IMR-90 (cell line): ENCODE measurements at regions not wholly inside any gene's neighbourhood (a gene's known extent, or its start where the extent isn't known, plus 50 kb on each side); places are given as distances from the start of the nearest gene placed in this dataset.

Experiments used
- ATAC-seq: fragments of 200-7000 bp; cut with Tn5 transposase; 2 replicates; pipeline ENCODE4 v1.9.1; 2020; ENCODE audit warnings: low read depth, mild to moderate bottlenecking, moderate library complexity
- BruUV-seq: library from RNA; stranded (reverse); fragments of 400-500 nt; replicated peaks from 2 replicates; lab custom pipeline; 2021; lab: Mats Ljungman, UMichigan
- CTCF ChIA-PET: fragments of 300-600 bp; formaldehyde crosslinking; extraction: SDS; loops from one replicate; lab custom pipeline; 2021; ENCODE audit warnings: antibody characterized with exemption; lab: Yijun Ruan, JAX
- POLR2A ChIA-PET: fragments of 300-600 bp; sonication (Branson Sonifier 250); formaldehyde crosslinking; loops from one replicate; lab custom pipeline; 2022; ENCODE audit warnings: antibody characterized with exemption; ENCODE audit not compliant: unreplicated experiment; lab: Charles Lee
- DNase-seq: peaks from one replicate; pipeline ENCODE4 v3.0.0; 2013
- H2AFZ ChIP-seq: replicated peaks from 2 replicates; pipeline ENCODE3; 2013; ENCODE audit warnings: low read length, mild to moderate bottlenecking; ENCODE audit not compliant: poor library complexity
- H2AK5ac ChIP-seq: 2 replicates; pipeline ENCODE4 v1.6.1; 2013; ENCODE audit warnings: low read depth, low read length, inconsistent platforms
- H2AK9ac ChIP-seq: replicated peaks from 2 replicates; pipeline ENCODE3; 2013; ENCODE audit warnings: mild to moderate bottlenecking, low read depth, low read length, moderate library complexity; ENCODE audit not compliant: poor library complexity
- H2BK120ac ChIP-seq: 2 replicates; pipeline ENCODE4 v1.6.1; 2013; ENCODE audit warnings: low read depth, low read length, inconsistent platforms
- H2BK15ac ChIP-seq: 3 replicates; pipeline ENCODE4 v1.6.1; 2013; ENCODE audit warnings: low read depth, low read length, inconsistent platforms
- H2BK20ac ChIP-seq: 2 replicates; pipeline ENCODE4 v1.6.1; 2013; ENCODE audit warnings: low read depth, mild to moderate bottlenecking, inconsistent platforms, low read length, moderate library complexity
- H2BK5ac ChIP-seq: 2 replicates; pipeline ENCODE4 v1.6.1; 2013; ENCODE audit warnings: mild to moderate bottlenecking, low read depth, low read length, inconsistent platforms; ENCODE audit not compliant: poor library complexity, severe bottlenecking
- H3K14ac ChIP-seq: replicated peaks from 2 replicates; pipeline ENCODE4 v1.6.1; 2013; ENCODE audit warnings: low read depth, low read length, inconsistent platforms
- H3K18ac ChIP-seq: 2 replicates; pipeline ENCODE4 v1.6.1; 2013; ENCODE audit warnings: low read depth, low read length, control low read depth
- H3K23ac ChIP-seq: 2 replicates; pipeline ENCODE4 v1.6.1; 2013; ENCODE audit warnings: low read depth, low read length, inconsistent platforms
- H3K27ac ChIP-seq: 2 replicates; pipeline ENCODE4 v1.5.1; 2013; ENCODE audit warnings: mild to moderate bottlenecking, control low read depth, low read length; ENCODE audit not compliant: insufficient read depth
- H3K27me3 ChIP-seq: 2 replicates; pipeline ENCODE4 v1.6.1; 2013; ENCODE audit warnings: low read length; ENCODE audit not compliant: control insufficient read depth, insufficient read depth
- H3K36me3 ChIP-seq: 2 replicates; pipeline ENCODE4 v1.6.1; 2013; ENCODE audit warnings: low read length, mixed read lengths; ENCODE audit not compliant: control insufficient read depth, insufficient read depth
- H3K4ac ChIP-seq: 2 replicates; pipeline ENCODE4 v1.6.1; 2013; ENCODE audit warnings: low read depth, low read length, inconsistent platforms
- H3K4me1 ChIP-seq: 2 replicates; pipeline ENCODE4 v1.6.1; 2013; ENCODE audit warnings: low read length, mixed read lengths; ENCODE audit not compliant: control insufficient read depth, insufficient read depth
- H3K4me2 ChIP-seq: 2 replicates; pipeline ENCODE4 v1.6.1; 2013; ENCODE audit warnings: low read depth, mild to moderate bottlenecking, control low read depth, low read length, moderate library complexity
- H3K4me3 ChIP-seq: 2 replicates; pipeline ENCODE4 v1.5.1; 2013; ENCODE audit warnings: low read depth, mild to moderate bottlenecking, control low read depth, low read length, moderate library complexity; ENCODE audit not compliant: insufficient read depth
- H3K56ac ChIP-seq: 2 replicates; pipeline ENCODE4 v1.6.1; 2013; ENCODE audit warnings: low read length, inconsistent platforms; ENCODE audit not compliant: insufficient read depth; ENCODE audit errors: extremely low read depth
- H3K79me1 ChIP-seq, 2 experiments: 2 replicates each; pipeline ENCODE4 v1.6.1; 2013; ENCODE audit warnings: low read length in 2 of 2, inconsistent platforms in 1 of 2, low read depth in 1 of 2
- H3K9ac ChIP-seq: 2 replicates; pipeline ENCODE4 v1.6.1; 2013; ENCODE audit warnings: low read depth, low read length, control low read depth
- H3K9me1 ChIP-seq: 2 replicates; pipeline ENCODE4 v1.6.1; 2013; ENCODE audit warnings: low read length, inconsistent platforms; ENCODE audit not compliant: insufficient read depth
- H3K9me3 ChIP-seq: 2 replicates; pipeline ENCODE4 v1.6.1; 2013; ENCODE audit warnings: low read length; ENCODE audit not compliant: control insufficient read depth, insufficient read depth
- H4K20me1 ChIP-seq: 2 replicates; pipeline ENCODE4 v1.6.1; 2013; ENCODE audit warnings: low read length, inconsistent platforms; ENCODE audit not compliant: insufficient read depth
- H4K5ac ChIP-seq: 2 replicates; pipeline ENCODE4 v1.6.1; 2013; ENCODE audit warnings: mild to moderate bottlenecking, low read depth, low read length, control low read depth
- H4K8ac ChIP-seq, 2 experiments: 2 replicates each; pipeline ENCODE4 v1.6.1; 2013; ENCODE audit warnings: low read depth in 2 of 2, low read length in 2 of 2, control low read depth in 1 of 2, inconsistent platforms in 1 of 2
- H4K91ac ChIP-seq: 2 replicates; pipeline ENCODE4 v1.6.1; 2013; ENCODE audit warnings: low read depth, low read length, inconsistent platforms; ENCODE audit not compliant: insufficient read depth
- BHLHE40 ChIP-seq: fragments of 150-350 bp; IDR thresholded peaks from 2 replicates; pipeline ENCODE4 v1.6.1; 2016; ENCODE audit warnings: mild to moderate bottlenecking, low read depth, low read length
- CEBPB ChIP-seq: IDR thresholded peaks from 2 replicates; pipeline ENCODE4 v1.6.1; 2012; ENCODE audit warnings: low read depth, low read length, improper control_type of control experiment
- CHD1 ChIP-seq: IDR thresholded peaks from 2 replicates; pipeline ENCODE4 v1.6.1; 2012; ENCODE audit warnings: low read depth, low read length, improper control_type of control experiment
- CTCF ChIP-seq: conservative IDR thresholded peaks from 2 replicates; pipeline ENCODE4 v1.5.1; 2012; ENCODE audit warnings: mild to moderate bottlenecking, low read depth, low read length, improper control_type of control experiment
- ELK1 ChIP-seq: fragments of 150-350 bp; IDR thresholded peaks from 2 replicates; pipeline ENCODE4 v1.6.1; 2016; ENCODE audit warnings: low read depth, mild to moderate bottlenecking, low read length, moderate library complexity, borderline replicate concordance
- FOS ChIP-seq: fragments of 150-350 bp; IDR thresholded peaks from 2 replicates; pipeline ENCODE4 v1.6.1; 2016; ENCODE audit warnings: low read depth, low read length
- MAFK ChIP-seq: IDR thresholded peaks from 2 replicates; pipeline ENCODE4 v1.6.1; 2012; ENCODE audit warnings: low read depth, low read length, improper control_type of control experiment
- MAZ ChIP-seq: IDR thresholded peaks from 2 replicates; pipeline ENCODE4 v1.6.1; 2012; ENCODE audit warnings: low read depth, mild to moderate bottlenecking, low read length, improper control_type of control experiment, moderate library complexity, borderline replicate concordance
- MXI1 ChIP-seq: IDR thresholded peaks from 2 replicates; pipeline ENCODE4 v1.6.1; 2012; ENCODE audit warnings: low read depth, mild to moderate bottlenecking, low read length, moderate library complexity, borderline replicate concordance
- NFE2L2 ChIP-seq: fragments of 150-350 bp; IDR thresholded peaks from 2 replicates; pipeline ENCODE4 v1.6.1; 2016; ENCODE audit warnings: low read depth, mild to moderate bottlenecking, low read length
- POLR2A ChIP-seq: IDR thresholded peaks from 2 replicates; pipeline ENCODE4 v1.6.1; 2012; ENCODE audit warnings: mild to moderate bottlenecking, low read depth, low read length
- RAD21 ChIP-seq: IDR thresholded peaks from 2 replicates; pipeline ENCODE4 v1.6.1; 2012; ENCODE audit warnings: low read length, improper control_type of control experiment
- RCOR1 ChIP-seq: IDR thresholded peaks from 2 replicates; pipeline ENCODE4 v1.6.1; 2012; ENCODE audit warnings: mild to moderate bottlenecking, low read length, improper control_type of control experiment; ENCODE audit not compliant: insufficient replicate concordance
- RFX5 ChIP-seq: IDR thresholded peaks from 2 replicates; pipeline ENCODE4 v1.8.0; 2012; ENCODE audit warnings: low read depth, mild to moderate bottlenecking, low read length, moderate library complexity
- SMC3 ChIP-seq: fragments of 150-350 bp; IDR thresholded peaks from 2 replicates; pipeline ENCODE4 v1.6.1; 2016; ENCODE audit warnings: low read depth, mild to moderate bottlenecking, antibody characterized with exemption, low read length, moderate library complexity
- USF2 ChIP-seq: fragments of 150-350 bp; IDR thresholded peaks from 2 replicates; pipeline ENCODE4 v1.6.1; 2017; ENCODE audit warnings: mild to moderate bottlenecking, antibody characterized with exemption, low read length, low read depth
- WGBS, 2 experiments: methylation state at CpG; one replicate each; pipeline versions ENCODE4 v1.1.5 to v1.1.7; 2013; ENCODE audit warnings: missing lambda C conversion rate in 2 of 2; ENCODE audit not compliant: insufficient read length in 1 of 2; ENCODE audit errors: extremely low coverage in 2 of 2; 5-methylcytosine and 5-hydroxymethylcytosine counted together
- dilution Hi-C: fragments of 300-500 bp; cut with HindIII; formaldehyde crosslinking; loops from one replicate; pipeline ENCODE4 v1.14.3; 2018; ENCODE audit warnings: low sequenced_read_pairs; ENCODE audit not compliant: unreplicated experiment
- in situ Hi-C: fragments of 300-500 bp; cut with MboI; formaldehyde crosslinking; loops from 3 replicates; pipeline ENCODE4 v1.14.3; 2019; ENCODE audit warnings: low sequenced_read_pairs, inconsistent platforms, mixed read lengths
- intact Hi-C: fragments of 100-400 bp; cut with micrococcal nuclease; formaldehyde crosslinking; loops from 2 replicates; pipeline ENCODE4 v1.10.0; 2022

GRCh38 chr5:179408611-179409010 is 63.4 kb upstream of the ADAMTS2 start:
- TF ChIP-seq CEBPB, result no peak
- TF ChIP-seq FOS, result no peak
- TF ChIP-seq MAFK, result no peak
- TF ChIP-seq ELK1, result no peak
- no peak for TF ChIP-seq SMC3
- TF ChIP-seq RAD21, result no peak
- no peak for TF ChIP-seq POLR2A
- TF ChIP-seq CTCF, result no peak
- no peak for TF ChIP-seq CHD1
- TF ChIP-seq NFE2L2, result no peak
- no peak for TF ChIP-seq BHLHE40
- TF ChIP-seq USF2, result no peak
- TF ChIP-seq RFX5, result no peak
- no peak for TF ChIP-seq RCOR1
- TF ChIP-seq MAZ, result no peak
- no peak for TF ChIP-seq MXI1
- no peak overlapping the region for H4K5ac ChIP-seq
- no peak overlapping the region for H4K8ac ChIP-seq
- dilution Hi-C loops (no loop called here), intact Hi-C loops (no loop called here), in situ Hi-C loops (loop anchor here (10.0 kb wide), 1 partner anchor 244 kb away; no protein-coding TSS in a partner anchor)
- no peak overlapping the region for H4K91ac ChIP-seq
- H3K4me2 ChIP-seq, result no peak overlapping the region
- no peak for DNase-seq
- no peak overlapping the region for H2BK120ac ChIP-seq
- ChIA-PET CTCF (no interaction called here), POLR2A (no interaction called here)
- no peak overlapping the region for H2AK5ac ChIP-seq
- H3K23ac ChIP-seq, result no peak overlapping the region
- no peak overlapping the region for H2BK20ac ChIP-seq
- 88% methylated on average over 4 of the region's 19 CpGs; no CpG with 5 or more reads in 1 of the 2 experiments for WGBS, 2 experiments
- ATAC-seq, result no peak
- H2AK9ac ChIP-seq, result no peak overlapping the region
- H3K4me1 ChIP-seq, result no peaks in the 10 kb centered on the region; the same call in 1 of the 2 replicates
- no peaks in the 10 kb centered on the region for H3K9me1 ChIP-seq
- H3K56ac ChIP-seq, result no peak overlapping the region
- no peak overlapping the region for H3K14ac ChIP-seq
- H3K36me3 ChIP-seq, result no peaks in the 10 kb centered on the region
- H3K18ac ChIP-seq, result no peak overlapping the region
- no peak overlapping the region for H3K4me3 ChIP-seq
- H2AFZ ChIP-seq, result no peak overlapping the region
- no peaks in the 10 kb centered on the region for H4K20me1 ChIP-seq
- H3K9ac ChIP-seq, result no peak overlapping the region
- H3K27ac ChIP-seq, result no peak overlapping the region
- no peaks in the 10 kb centered on the region; the same call in 1 of the 2 replicates for H3K27me3 ChIP-seq
- no peaks in the 10 kb centered on the region for H3K79me1 ChIP-seq
- H3K4ac ChIP-seq, result no peak overlapping the region
- BruUV-seq, result no TSS peak
- no peak overlapping the region for H2BK5ac ChIP-seq
- no peaks in the 10 kb centered on the region for H3K9me3 ChIP-seq
- H2BK15ac ChIP-seq, result no peak overlapping the region
